HepG2 (cell line): ENCODE measurements at regions not wholly inside any gene's neighbourhood (a gene's known extent, or its start where the extent isn't known, plus 50 kb on each side); places are given as distances from the start of the nearest gene placed in this dataset.

ENCODE experiments used
- ATF1 ChIP-seq: IDR thresholded peaks from 2 replicates; pipeline ENCODE4 v1.6.1; 2016; ENCODE audit warnings: mild to moderate bottlenecking, control low read depth
- BRCA1 ChIP-seq: sonication (generic); formaldehyde crosslinking; IDR thresholded peaks from 2 replicates; pipeline ENCODE4 v1.4.0; 2020; ENCODE audit warnings: missing genetic modification reagents
- CREB3 ChIP-seq: sonication (generic); formaldehyde crosslinking; IDR thresholded peaks from 2 replicates; pipeline ENCODE4 v1.5.0; 2020; ENCODE audit warnings: missing genetic modification reagents
- CTCF ChIP-seq: sonication (generic); formaldehyde crosslinking; IDR thresholded peaks from 2 replicates; pipeline ENCODE4 v1.5.0; 2020; ENCODE audit warnings: mild to moderate bottlenecking, missing genetic modification reagents, moderate library complexity
- FOSL1 ChIP-seq: sonication (generic); formaldehyde crosslinking; IDR thresholded peaks from 2 replicates; pipeline ENCODE4 v1.9.0; 2021; ENCODE audit warnings: missing genetic modification reagents, borderline replicate concordance
- FOXA1 ChIP-seq, 2 experiments: fragments of 450-650 bp in 1 of 2; sonication (generic) in 1 of 2; formaldehyde crosslinking in 1 of 2; IDR thresholded peaks; 2 replicates each; pipeline versions ENCODE4 v1.4.0 to v1.6.1; 2016 to 2020; ENCODE audit warnings: missing genetic modification reagents in 1 of 2
- NCOA1 ChIP-seq: sonication (generic); formaldehyde crosslinking; IDR thresholded peaks from 2 replicates; pipeline ENCODE4 v1.9.0; 2021; ENCODE audit warnings: missing genetic modification reagents
- ZNF121 ChIP-seq: sonication (generic); formaldehyde crosslinking; IDR thresholded peaks from 2 replicates; pipeline ENCODE4 v1.5.0; 2020; ENCODE audit warnings: mild to moderate bottlenecking, missing genetic modification reagents
- ZNF180 ChIP-seq: sonication (generic); formaldehyde crosslinking; IDR thresholded peaks from 2 replicates; pipeline ENCODE4 v1.4.0; 2020; ENCODE audit warnings: low read depth, missing genetic modification reagents, borderline replicate concordance
- ZNF274 ChIP-seq: sonication (generic); formaldehyde crosslinking; IDR thresholded peaks from 2 replicates; pipeline ENCODE4 v1.5.1; 2020; ENCODE audit warnings: mild to moderate bottlenecking, missing genetic modification reagents
- ZSCAN22 ChIP-seq: sonication (generic); formaldehyde crosslinking; IDR thresholded peaks from 2 replicates; pipeline ENCODE4 v1.4.0; 2020; ENCODE audit warnings: mild to moderate bottlenecking, missing genetic modification reagents

DNA sequence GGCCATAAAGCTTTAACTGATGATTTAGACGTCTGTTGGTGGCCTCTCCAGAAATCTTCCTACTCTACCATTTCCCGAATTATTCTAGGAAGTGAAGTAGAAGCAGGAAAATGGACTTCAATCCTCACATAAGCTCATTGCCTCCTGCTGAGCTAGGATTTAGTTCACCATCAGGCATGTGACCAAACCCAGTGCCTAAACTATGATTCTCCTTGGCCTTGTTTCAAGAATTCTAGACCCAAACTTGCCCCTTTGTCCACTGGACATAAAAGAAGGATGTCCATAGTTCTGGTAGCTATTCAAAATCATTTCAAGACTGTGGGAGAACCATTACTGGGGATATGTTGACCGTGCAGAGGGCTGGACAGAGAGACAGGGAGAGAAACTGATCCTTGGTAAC lies 105.8 kb downstream of the C12orf50 start:
- TF ChIP-seq ZNF121 (CRISPR knock-in tag): no peak
- no peak for TF ChIP-seq FOXA1 (IDR thresholded peaks at IDR 0.05)
- no peak for TF ChIP-seq FOXA1 (CRISPR knock-in tag; IDR thresholded peaks at IDR 0.05)
- no peak for TF ChIP-seq ZNF180 (CRISPR knock-in tag)
- no peak for TF ChIP-seq CREB3
- TF ChIP-seq FOSL1 (CRISPR knock-in tag): no peak
- no peak for TF ChIP-seq CTCF
- TF ChIP-seq BRCA1: no peak
- no peak for TF ChIP-seq ZSCAN22 (CRISPR knock-in tag)
- TF ChIP-seq NCOA1 (CRISPR knock-in tag): no peak
- TF ChIP-seq ATF1 (CRISPR knock-in tag): no peak
- no peak for TF ChIP-seq ZNF274 (CRISPR knock-in tag)
